ENCODE measurements at regions not wholly inside any gene's neighbourhood (a gene's known extent, or its start where the extent isn't known, plus 50 kb on each side); places are given as distances from the start of the nearest gene placed in this dataset.
"Not testable (repeated sequence)": the region's sequence is repeated elsewhere in the genome, so short reads cannot be mapped to it uniquely, and the experiment has no call there.

GRCh38 chrX:130566028-130566683 is 164.4 kb downstream of the RBMX2 start:
- TF ChIP-seq CTCF (IDR thresholded peaks at IDR 0.05; ENCODE audit: borderline replicate concordance): no peak
- Histone ChIP-seq H3K27ac (replicated peaks) (no peak overlapping the region), H3K36me3 (no peaks in the 10 kb centered on the region), H3K4me1 (no peaks in the 10 kb centered on the region), H3K4me3 (no peak overlapping the region), H3K9me3 (replicated peaks) (no peaks in the 10 kb centered on the region), H3K27me3 (ENCODE audit: low read depth) (no peaks in the 10 kb centered on the region)
- intact Hi-C loops (cut with micrococcal nuclease): no loop called here
- no peak for DNase-seq

DNA sequence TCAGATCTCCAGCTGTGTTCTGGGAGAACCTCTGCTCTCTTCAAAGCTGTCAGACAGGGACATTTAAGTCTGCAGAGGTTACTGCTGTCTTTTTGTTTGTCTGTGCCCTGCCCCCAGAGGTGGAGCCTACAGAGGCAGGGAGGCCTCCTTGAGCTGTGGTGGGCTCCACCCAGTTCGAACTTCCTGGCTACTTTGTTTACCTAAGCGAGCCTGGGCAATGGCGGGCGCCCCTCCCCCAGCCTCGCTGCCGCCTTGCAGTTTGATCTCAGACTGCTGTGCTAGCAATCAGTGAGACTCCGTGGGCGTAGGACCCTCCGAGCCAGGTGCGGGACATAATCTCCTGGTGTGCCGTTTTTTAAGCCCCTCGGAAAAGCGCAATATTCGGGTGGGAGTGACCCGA is 171.2 kb downstream of the RBMX2 start:
- not testable (repeated sequence) for H3K36me3 ChIP-seq; H3K27me3 ChIP-seq (ENCODE audit: low read depth); H3K27ac ChIP-seq (replicated peaks); H3K4me3 ChIP-seq; H3K9me3 ChIP-seq (replicated peaks); DNase-seq; H3K4me1 ChIP-seq
- intact Hi-C loops (cut with micrococcal nuclease): loop anchor here (10.0 kb wide), 1 partner anchor 342 kb away; no protein-coding TSS in a partner anchor
